Muscle of arm (tissue), 1 donor: ENCODE measurements at regions not wholly inside any gene's neighbourhood (a gene's known extent, or its start where the extent isn't known, plus 50 kb on each side); places are given as distances from the start of the nearest gene placed in this dataset.
"Not testable (repeated sequence)": the region's sequence is repeated elsewhere in the genome, so short reads cannot be mapped to it uniquely, and the experiment has no call there.

ENCODE experiments used
- DNase-seq: peaks from one replicate; pipeline ENCODE4 v3.0.0-alpha.2; 2013

GRCh38 chr14:105749870-105750541 lies 223.6 kb downstream of the TMEM121 start:
- not testable (repeated sequence) for DNase-seq

- not testable (repeated sequence) for DNase-seq
Observed at GRCh38 chr14:105751291-105751751, 224.9 kb downstream of the TMEM121 start.

- DNase-seq = not testable (repeated sequence)
Observed at GRCh38 chr14:105752420-105752819, 226.0 kb downstream of the TMEM121 start.

GRCh38 chr14:105760691-105761344 lies 234.4 kb downstream of the TMEM121 start:
- no peak for DNase-seq

- DNase-seq = not testable (repeated sequence)
Observed at GRCh38 chr14:105761345-105761740, 235.0 kb downstream of the TMEM121 start.

- DNase-seq = no peak
Observed at GRCh38 chr14:105761842-105762241, 235.5 kb downstream of the TMEM121 start.

GRCh38 chr14:105762262-105762661 lies 235.9 kb downstream of the TMEM121 start:
- DNase-seq = not testable (repeated sequence)

GRCh38 chr14:105764254-105764901 lies 238.0 kb downstream of the TMEM121 start:
- DNase-seq = not testable (repeated sequence)

- not testable (repeated sequence) for DNase-seq
Observed at GRCh38 chr14:105765072-105765825, 238.9 kb downstream of the TMEM121 start.

GRCh38 chr14:105765893-105766614 lies 239.7 kb downstream of the TMEM121 start:
- no peak for DNase-seq

GRCh38 chr14:105767315-105767714 lies 240.9 kb downstream of the TMEM121 start:
- DNase-seq = no peak

GRCh38 chr14:105768039-105768438 lies 241.7 kb downstream of the TMEM121 start:
- DNase-seq = not testable (repeated sequence)

GRCh38 chr14:105769061-105769730 lies 242.8 kb downstream of the TMEM121 start:
- DNase-seq = not testable (repeated sequence)

- not testable (repeated sequence) for DNase-seq
Observed at GRCh38 chr14:105770619-105771216, 244.3 kb downstream of the TMEM121 start.

GRCh38 chr14:105771261-105772226 lies 245.2 kb downstream of the TMEM121 start:
- DNase-seq = not testable (repeated sequence)

GRCh38 chr14:105772710-105773250 lies 246.4 kb downstream of the TMEM121 start:
- not testable (repeated sequence) for DNase-seq

- no peak for DNase-seq
Observed at GRCh38 chr14:105773584-105773983, 247.2 kb downstream of the TMEM121 start.

GRCh38 chr14:105774001-105774400 lies 247.6 kb downstream of the TMEM121 start:
- DNase-seq = no peak
